Osteocyte (in vitro differentiated cells): ENCODE measurements at regions not wholly inside any gene's neighbourhood (a gene's known extent, or its start where the extent isn't known, plus 50 kb on each side); places are given as distances from the start of the nearest gene placed in this dataset.

Experiments used
- DNase-seq: peaks from one replicate; pipeline ENCODE4 v3.0.0; 2021; ENCODE audit warnings: mixed read lengths; ENCODE audit not compliant: unreplicated experiment; ENCODE audit errors: extremely low spot score
- H3K27ac Mint-ChIP-seq: one replicate; pipeline ENCODE4 v1.8.0; 2021; ENCODE audit warnings: mild to moderate bottlenecking, mixed read lengths; ENCODE audit not compliant: unreplicated experiment
- H3K27me3 Mint-ChIP-seq: one replicate; pipeline ENCODE4 v1.8.0; 2021; ENCODE audit warnings: mixed read lengths; ENCODE audit not compliant: unreplicated experiment
- H3K36me3 Mint-ChIP-seq: one replicate; pipeline ENCODE4 v1.8.0; 2021; ENCODE audit warnings: mixed read lengths; ENCODE audit not compliant: unreplicated experiment
- H3K4me1 Mint-ChIP-seq: one replicate; pipeline ENCODE4 v1.8.0; 2021; ENCODE audit warnings: mixed read lengths; ENCODE audit not compliant: unreplicated experiment
- H3K4me3 Mint-ChIP-seq: one replicate; pipeline ENCODE4 v1.8.0; 2021; ENCODE audit warnings: mild to moderate bottlenecking, moderate library complexity, mixed read lengths; ENCODE audit not compliant: unreplicated experiment
- H3K9me3 Mint-ChIP-seq: one replicate; pipeline ENCODE4 v1.8.0; 2021; ENCODE audit warnings: mixed read lengths; ENCODE audit not compliant: unreplicated experiment
- TF ChIP-seq, protein P1 (sequence below): fragments of 200-600 bp; sonication (generic); IDR thresholded peaks from 2 replicates; pipeline ENCODE4 v1.5.0; 2021; ENCODE audit warnings: antibody characterized with exemption, mild to moderate bottlenecking, moderate library complexity

- peaks cover 14% of the 10 kb centered on the region for H3K9me3 Mint-ChIP-seq
- no peak overlapping the region for H3K27ac Mint-ChIP-seq
- H3K4me1 Mint-ChIP-seq = peaks cover 21% of the 10 kb centered on the region
- no peaks in the 10 kb centered on the region for H3K27me3 Mint-ChIP-seq
- H3K4me3 Mint-ChIP-seq = no peak overlapping the region
- no peak for DNase-seq
- TF ChIP-seq, protein P1, sequence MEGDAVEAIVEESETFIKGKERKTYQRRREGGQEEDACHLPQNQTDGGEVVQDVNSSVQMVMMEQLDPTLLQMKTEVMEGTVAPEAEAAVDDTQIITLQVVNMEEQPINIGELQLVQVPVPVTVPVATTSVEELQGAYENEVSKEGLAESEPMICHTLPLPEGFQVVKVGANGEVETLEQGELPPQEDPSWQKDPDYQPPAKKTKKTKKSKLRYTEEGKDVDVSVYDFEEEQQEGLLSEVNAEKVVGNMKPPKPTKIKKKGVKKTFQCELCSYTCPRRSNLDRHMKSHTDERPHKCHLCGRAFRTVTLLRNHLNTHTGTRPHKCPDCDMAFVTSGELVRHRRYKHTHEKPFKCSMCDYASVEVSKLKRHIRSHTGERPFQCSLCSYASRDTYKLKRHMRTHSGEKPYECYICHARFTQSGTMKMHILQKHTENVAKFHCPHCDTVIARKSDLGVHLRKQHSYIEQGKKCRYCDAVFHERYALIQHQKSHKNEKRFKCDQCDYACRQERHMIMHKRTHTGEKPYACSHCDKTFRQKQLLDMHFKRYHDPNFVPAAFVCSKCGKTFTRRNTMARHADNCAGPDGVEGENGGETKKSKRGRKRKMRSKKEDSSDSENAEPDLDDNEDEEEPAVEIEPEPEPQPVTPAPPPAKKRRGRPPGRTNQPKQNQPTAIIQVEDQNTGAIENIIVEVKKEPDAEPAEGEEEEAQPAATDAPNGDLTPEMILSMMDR = no peak
- no peaks in the 10 kb centered on the region for H3K36me3 Mint-ChIP-seq
Measured at GRCh38 chr4:22970665-22971064, 277.9 kb downstream of the GBA3 start.

- Mint-ChIP-seq H3K36me3 (no peaks in the 10 kb centered on the region), H3K4me3 (no peak overlapping the region), H3K9me3 (peaks cover 10% of the 10 kb centered on the region), H3K27me3 (peaks cover 3% of the 10 kb centered on the region), H3K27ac (no peak overlapping the region), H3K4me1 (peaks cover 21% of the 10 kb centered on the region)
- DNase-seq = no peak
- TF ChIP-seq, protein P1 = no peak
Measured at GRCh38 chr4:22969287-22969896, 276.7 kb downstream of the GBA3 start.

DNA sequence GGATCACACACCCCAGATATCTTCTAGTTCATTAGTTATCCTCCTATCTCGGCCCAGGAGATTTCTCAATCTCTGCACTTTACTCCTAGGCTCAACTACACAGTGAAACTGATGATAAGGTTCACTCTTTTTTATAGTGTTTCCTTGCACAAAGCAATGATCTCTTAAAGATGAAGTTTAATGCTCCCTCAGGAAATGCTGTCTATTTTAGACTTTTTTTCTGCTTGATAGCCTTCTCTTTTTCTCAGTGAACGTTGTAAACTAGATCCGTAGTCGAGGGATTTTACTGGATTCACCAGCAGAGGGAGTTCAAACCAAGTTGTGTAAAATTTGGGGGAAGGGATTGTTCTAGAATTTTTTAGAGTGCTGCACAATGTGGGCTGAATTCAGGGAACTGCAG is 269.6 kb downstream of the GBA3 start:
- peaks cover 4% of the 10 kb centered on the region for H3K4me1 Mint-ChIP-seq
- H3K36me3 Mint-ChIP-seq = no peaks in the 10 kb centered on the region
- DNase-seq = no peak
- TF ChIP-seq, protein P1 = peak; percentile 71
- peaks cover 9% of the 10 kb centered on the region for H3K27me3 Mint-ChIP-seq
- H3K27ac Mint-ChIP-seq = no peak overlapping the region
- H3K4me3 Mint-ChIP-seq = no peak overlapping the region
- H3K9me3 Mint-ChIP-seq = no peaks in the 10 kb centered on the region

DNA sequence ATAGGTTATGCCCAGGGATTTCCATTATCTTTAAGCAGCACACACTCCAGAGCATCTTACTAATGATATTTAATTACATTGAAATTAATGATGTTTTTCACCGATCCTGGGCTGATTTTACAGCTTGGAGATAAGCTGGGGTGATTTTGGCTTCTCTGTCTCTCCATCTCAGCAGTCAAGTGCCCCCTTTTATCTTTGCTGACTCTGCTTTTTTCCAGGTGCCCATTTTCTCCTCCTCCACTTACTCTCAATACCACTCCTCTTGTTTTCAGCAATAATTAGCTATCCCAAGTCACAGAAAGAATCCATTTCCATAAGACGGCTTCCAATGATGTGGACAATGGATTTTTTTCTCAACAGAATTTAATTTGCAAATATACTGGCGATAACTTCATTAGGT is 266.7 kb downstream of the GBA3 start:
- no peaks in the 10 kb centered on the region for H3K36me3 Mint-ChIP-seq
- DNase-seq = no peak
- no peak overlapping the region for H3K27ac Mint-ChIP-seq
- H3K27me3 Mint-ChIP-seq = peaks cover 6% of the 10 kb centered on the region
- H3K4me3 Mint-ChIP-seq = no peak overlapping the region
- H3K9me3 Mint-ChIP-seq = no peaks in the 10 kb centered on the region
- TF ChIP-seq, protein P1 = no peak
- H3K4me1 Mint-ChIP-seq = peaks cover 4% of the 10 kb centered on the region

- no peak for DNase-seq
- Mint-ChIP-seq H3K4me1 (peaks cover 4% of the 10 kb centered on the region), H3K4me3 (no peak overlapping the region), H3K27ac (no peak overlapping the region), H3K9me3 (no peaks in the 10 kb centered on the region), H3K36me3 (no peaks in the 10 kb centered on the region), H3K27me3 (peaks cover 6% of the 10 kb centered on the region)
- TF ChIP-seq, protein P1 = no peak
Measured at GRCh38 chr4:22957774-22958309, 265.1 kb downstream of the GBA3 start.
